PC-3 (cell line): ENCODE measurements at regions not wholly inside any gene's neighbourhood (a gene's known extent, or its start where the extent isn't known, plus 50 kb on each side); places are given as distances from the start of the nearest gene placed in this dataset.
A peak's percentile ranks its signal among the peaks of the same experiment; 100 is the strongest.

Source experiments
- ATAC-seq: fragments of 200-7000 bp; cut with Tn5 transposase; 2 replicates; pipeline ENCODE4 v1.9.1; 2020; ENCODE audit warnings: mild to moderate bottlenecking, moderate library complexity
- BruUV-seq: library from RNA; stranded (reverse); fragments of 400-500 nt; replicated peaks from 2 replicates; lab custom pipeline; 2021; lab: Mats Ljungman, UMichigan
- CTCF ChIA-PET: fragments of 300-600 bp; sonication (Branson Sonifier 250); formaldehyde crosslinking; loops from one replicate; lab custom pipeline; 2022; ENCODE audit warnings: antibody characterized with exemption; lab: Charles Lee
- POLR2A ChIA-PET: fragments of 300-600 bp; sonication (Branson Sonifier 250); formaldehyde crosslinking; loops from one replicate; lab custom pipeline; 2022; ENCODE audit warnings: antibody characterized with exemption; ENCODE audit not compliant: unreplicated experiment; lab: Charles Lee
- DNase-seq: peaks from one replicate; pipeline ENCODE4 v3.0.0-alpha.2; 2015
- H2AFZ ChIP-seq: fragments of 300-600 bp; sonication (generic); 2 replicates; pipeline ENCODE4 v1.6.0; 2016; ENCODE audit warnings: antibody characterized with exemption, low read length
- H3F3A ChIP-seq: fragments of 300-600 bp; sonication (generic); one replicate; pipeline ENCODE4 v1.6.0; 2017; ENCODE audit warnings: antibody characterized with exemption, low read length, control low read depth, mild to moderate bottlenecking; ENCODE audit not compliant: unreplicated experiment
- H3K27ac ChIP-seq: fragments of 300-600 bp; sonication (generic); 2 replicates; pipeline ENCODE4 v1.5.1; 2016; ENCODE audit warnings: mild to moderate bottlenecking, low read length
- H3K27me3 ChIP-seq: fragments of 300-600 bp; sonication (generic); 2 replicates; pipeline ENCODE4 v1.6.1; 2016; ENCODE audit warnings: low read length, mixed read lengths
- H3K36me3 ChIP-seq: fragments of 300-600 bp; sonication (generic); 2 replicates; pipeline ENCODE4 v1.6.1; 2016; ENCODE audit warnings: low read depth, mixed run types, low read length, mixed read lengths
- H3K4me1 ChIP-seq: fragments of 300-600 bp; sonication (generic); 2 replicates; pipeline ENCODE4 v1.5.1; 2016; ENCODE audit warnings: low read length; ENCODE audit not compliant: insufficient read depth
- H3K4me2 ChIP-seq: fragments of 300-600 bp; sonication (generic); 2 replicates; pipeline ENCODE4 v1.6.0; 2016; ENCODE audit warnings: low read length
- H3K4me3 ChIP-seq: fragments of 300-600 bp; sonication (generic); 2 replicates; pipeline ENCODE4 v1.5.1; 2016; ENCODE audit warnings: mild to moderate bottlenecking, low read length, mixed read lengths
- H3K79me2 ChIP-seq: fragments of 300-600 bp; sonication (generic); 2 replicates; pipeline ENCODE4 v1.6.1; 2017; ENCODE audit warnings: low read length, mixed read lengths
- H3K9ac ChIP-seq: fragments of 300-600 bp; sonication (generic); 2 replicates; pipeline ENCODE4 v1.6.0; 2016; ENCODE audit warnings: mild to moderate bottlenecking, low read length
- H3K9me2 ChIP-seq: fragments of 300-600 bp; sonication (generic); replicated peaks from 2 replicates; pipeline ENCODE4 v1.6.1; 2016; ENCODE audit warnings: mixed run types, low read length, mixed read lengths
- H3K9me3 ChIP-seq: fragments of 300-600 bp; sonication (generic); 2 replicates; pipeline ENCODE4 v1.6.1; 2016; ENCODE audit warnings: low read length, mixed read lengths
- H4K20me1 ChIP-seq: fragments of 300-600 bp; sonication (generic); 2 replicates; pipeline ENCODE4 v1.6.1; 2016; ENCODE audit warnings: low read length, mixed read lengths
- CTCF ChIP-seq: fragments of 300-600 bp; sonication (generic); conservative IDR thresholded peaks from 2 replicates; pipeline ENCODE4 v1.5.1; 2017; ENCODE audit warnings: antibody characterized with exemption, low read depth, mild to moderate bottlenecking, low read length
- EZH2 ChIP-seq: fragments of 300-600 bp; sonication (generic); IDR thresholded peaks from one replicate; pipeline ENCODE4 v1.6.1; 2017; ENCODE audit warnings: antibody characterized with exemption, mild to moderate bottlenecking, low read length; ENCODE audit not compliant: unreplicated experiment
- EZH2phosphoT487 ChIP-seq: fragments of 300-600 bp; sonication (generic); IDR thresholded peaks from 2 replicates; pipeline ENCODE4 v1.6.1; 2018; ENCODE audit warnings: mild to moderate bottlenecking, antibody characterized with exemption, low read length, borderline replicate concordance
- intact Hi-C: fragments of 100-400 bp; cut with micrococcal nuclease; formaldehyde crosslinking; loops from 2 replicates; pipeline ENCODE4 v1.9.0; 2023

- Histone ChIP-seq H3K4me3 (no peak overlapping the region), H3F3A (no peaks in the 10 kb centered on the region), H3K9me2 (no peaks in the 10 kb centered on the region), H3K36me3 (no peaks in the 10 kb centered on the region), H3K4me2 (no peak overlapping the region), H3K4me1 (no peaks in the 10 kb centered on the region), H3K27ac (no peak overlapping the region), H3K79me2 (no peaks in the 10 kb centered on the region), H2AFZ (no peak overlapping the region), H3K27me3 (no peaks in the 10 kb centered on the region), H4K20me1 (no peaks in the 10 kb centered on the region), H3K9ac (no peak overlapping the region), H3K9me3 (no peaks in the 10 kb centered on the region)
- DNase-seq, result peak; percentile 4
- no peak for ATAC-seq
- intact Hi-C loops, result no loop called here
- CTCF ChIA-PET, result no interaction called here
- TF ChIP-seq EZH2phosphoT487 (no peak), CTCF (peak; percentile 41)
- BruUV-seq, result no TSS peak
- POLR2A ChIA-PET, result no interaction called here
Observed at GRCh38 chr6:94071835-94072234, 652.5 kb upstream of the EPHA7 start.

- H3K27ac ChIP-seq, result no peak overlapping the region
- no peak overlapping the region for H2AFZ ChIP-seq
- no peak overlapping the region for H3K4me2 ChIP-seq
- H3K36me3 ChIP-seq, result no peaks in the 10 kb centered on the region
- intact Hi-C loops, result loop anchor here (5.0 kb wide), 1 partner anchor 619 kb away; no protein-coding TSS in a partner anchor
- no peak for ATAC-seq
- ChIA-PET POLR2A (no interaction called here), CTCF (no interaction called here)
- DNase-seq, result no peak
- no peaks in the 10 kb centered on the region for H3K9me2 ChIP-seq
- H3K4me3 ChIP-seq, result no peak overlapping the region
- TF ChIP-seq EZH2phosphoT487, result no peak
- no peak for TF ChIP-seq EZH2
- no peak for TF ChIP-seq CTCF
- no peaks in the 10 kb centered on the region for H3K4me1 ChIP-seq
- H3K9ac ChIP-seq, result no peak overlapping the region
- H3K9me3 ChIP-seq, result no peaks in the 10 kb centered on the region
- H4K20me1 ChIP-seq, result no peaks in the 10 kb centered on the region
- H3F3A ChIP-seq, result no peaks in the 10 kb centered on the region
- no peaks in the 10 kb centered on the region for H3K79me2 ChIP-seq
- no TSS peak for BruUV-seq
- H3K27me3 ChIP-seq, result no peaks in the 10 kb centered on the region
Observed at GRCh38 chr6:94065707-94066337, 646.5 kb upstream of the EPHA7 start.

GRCh38 chr6:94052749-94053148 is 633.4 kb upstream of the EPHA7 start:
- Histone ChIP-seq H4K20me1 (no peaks in the 10 kb centered on the region), H3K9me2 (no peaks in the 10 kb centered on the region), H3K4me1 (no peaks in the 10 kb centered on the region), H3K27me3 (no peaks in the 10 kb centered on the region), H3F3A (no peaks in the 10 kb centered on the region), H3K36me3 (no peaks in the 10 kb centered on the region), H3K4me3 (no peak overlapping the region), H3K4me2 (no peak overlapping the region), H3K9me3 (no peaks in the 10 kb centered on the region), H3K79me2 (no peaks in the 10 kb centered on the region), H2AFZ (no peak overlapping the region), H3K27ac (no peak overlapping the region), H3K9ac (no peak overlapping the region)
- ATAC-seq (peak; percentile 76), DNase-seq (peak; percentile 13)
- peak; percentile 38 for TF ChIP-seq CTCF
- no peak for TF ChIP-seq EZH2phosphoT487
- POLR2A ChIA-PET, result no interaction called here
- CTCF ChIA-PET, result interaction anchor here (0.7 to 1.1 kb wide), 3 partner anchors 583 to 634 kb away, joined by 4 to 13 read pairs (median 5); no protein-coding TSS in a partner anchor
- intact Hi-C loops, result loop anchor here (1.0 to 5.0 kb wide), 2 partner anchors 330 to 604 kb away; no protein-coding TSS in a partner anchor
- BruUV-seq, result no TSS peak
